Dermis microvascular lymphatic vessel endothelial cell (primary cell): ENCODE measurements at regions not wholly inside any gene's neighbourhood (a gene's known extent, or its start where the extent isn't known, plus 50 kb on each side); places are given as distances from the start of the nearest gene placed in this dataset.
"Not testable (repeated sequence)": the region's sequence is repeated elsewhere in the genome, so short reads cannot be mapped to it uniquely, and the experiment has no call there.

ENCODE experiments used
- DNase-seq, 2 donors: peaks; one replicate each; pipeline versions ENCODE4 v3.0.0 to v3.0.0-alpha.2; 2010; ENCODE audit warnings: low read depth in 2 of 2

- not testable (repeated sequence) for DNase-seq
These were observed 434.3 kb downstream of the BUD13 start for GRCh38 chr11:116338500-116338899.

DNA sequence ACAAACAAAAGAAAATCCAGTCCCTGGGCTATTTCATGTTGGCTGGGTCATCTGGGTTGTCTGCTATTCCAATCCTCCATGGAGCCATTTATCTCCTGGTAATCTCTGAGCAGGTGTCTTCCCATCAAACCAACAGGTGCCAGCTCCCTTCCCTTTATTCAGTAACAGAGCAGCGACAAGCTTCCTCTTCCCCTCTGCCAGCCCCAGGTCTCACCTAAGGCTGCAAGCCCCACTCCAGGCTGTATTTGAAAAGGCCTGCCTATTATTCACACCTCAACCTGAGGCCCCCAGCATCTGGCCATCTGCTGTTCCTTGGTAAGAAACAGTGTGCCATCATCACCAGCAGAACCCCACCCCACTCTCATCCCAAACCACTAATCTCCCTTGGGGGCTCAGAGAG, 436.2 kb downstream of the BUD13 start:
- no peak for DNase-seq

- DNase-seq: no peak
These were observed 436.9 kb downstream of the BUD13 start for GRCh38 chr11:116335891-116336290.

DNA sequence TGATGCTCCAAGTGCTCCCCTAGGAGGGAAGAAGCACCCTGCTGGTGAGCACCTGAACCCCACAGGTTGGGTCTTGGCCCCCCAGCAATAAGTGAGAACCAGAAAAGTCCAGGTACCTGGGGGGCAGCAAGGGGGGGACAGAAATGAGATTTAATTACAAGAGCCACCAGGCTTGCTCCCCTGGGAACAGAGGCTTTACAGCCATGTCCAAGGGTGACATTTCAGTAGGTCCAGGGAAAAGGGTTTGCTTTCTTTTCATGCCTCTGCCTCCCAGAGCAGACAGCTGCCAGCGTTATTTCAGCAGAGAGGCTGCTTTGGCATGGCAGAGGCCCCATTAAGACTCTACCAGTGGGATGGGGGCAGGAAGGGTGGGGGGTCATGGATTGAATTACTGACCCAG, 437.7 kb downstream of the BUD13 start:
- no peak for DNase-seq

- DNase-seq: no peak
These were observed 438.2 kb downstream of the BUD13 start for GRCh38 chr11:116334596-116334995.

- no peak for DNase-seq
These were observed 439.7 kb downstream of the BUD13 start for GRCh38 chr11:116333001-116333535.

- no peak for DNase-seq
These were observed 440.4 kb downstream of the BUD13 start for GRCh38 chr11:116332391-116332790.

DNA sequence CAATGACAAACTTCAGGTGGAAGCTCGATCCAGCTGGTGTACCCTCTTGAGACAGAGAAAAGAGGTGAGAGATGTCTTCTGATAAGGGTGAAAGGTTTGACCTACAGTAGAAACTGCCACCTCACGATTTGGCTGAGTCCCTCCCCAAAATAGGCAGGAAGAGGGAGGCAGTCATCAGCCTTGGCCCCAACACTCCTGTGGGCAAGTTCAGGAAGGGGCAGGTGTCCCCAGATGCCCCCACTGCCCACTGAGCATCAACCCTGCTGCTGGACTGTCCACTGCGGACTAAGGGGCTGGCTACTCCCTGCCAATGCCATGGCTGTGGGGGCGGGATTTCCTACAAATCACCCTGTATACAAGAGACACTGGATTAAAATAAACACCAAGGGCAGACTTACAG, 441.4 kb downstream of the BUD13 start:
- no peak for DNase-seq

GRCh38 chr11:116330439-116331185, 442.2 kb downstream of the BUD13 start:
- no peak for DNase-seq

- no peak for DNase-seq
These were observed 443.3 kb downstream of the BUD13 start for GRCh38 chr11:116329354-116330090.

DNA sequence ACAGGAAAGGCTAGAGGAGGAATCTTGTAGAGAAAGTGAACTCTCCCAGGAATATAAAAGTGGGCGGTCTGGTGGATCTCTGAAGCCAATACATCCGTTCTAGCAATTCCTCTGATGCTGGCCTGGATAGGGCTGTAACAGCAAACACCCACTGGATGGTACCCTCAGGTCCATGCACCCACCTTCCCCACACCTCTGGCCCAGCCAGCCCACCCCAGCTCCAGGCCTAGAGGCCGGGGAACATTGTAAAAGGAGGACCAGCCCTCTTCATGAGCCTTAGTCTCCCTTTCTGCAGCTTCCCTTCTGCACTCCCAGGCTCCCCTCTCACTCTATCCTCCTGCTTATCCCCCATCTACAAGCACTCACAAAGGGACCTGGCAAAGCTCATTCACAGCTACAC, 443.9 kb downstream of the BUD13 start:
- DNase-seq: no peak

GRCh38 chr11:116328391-116328790, 444.4 kb downstream of the BUD13 start:
- DNase-seq: no peak

- no peak for DNase-seq
These were observed 446.6 kb downstream of the BUD13 start for GRCh38 chr11:116326146-116326545.

DNA sequence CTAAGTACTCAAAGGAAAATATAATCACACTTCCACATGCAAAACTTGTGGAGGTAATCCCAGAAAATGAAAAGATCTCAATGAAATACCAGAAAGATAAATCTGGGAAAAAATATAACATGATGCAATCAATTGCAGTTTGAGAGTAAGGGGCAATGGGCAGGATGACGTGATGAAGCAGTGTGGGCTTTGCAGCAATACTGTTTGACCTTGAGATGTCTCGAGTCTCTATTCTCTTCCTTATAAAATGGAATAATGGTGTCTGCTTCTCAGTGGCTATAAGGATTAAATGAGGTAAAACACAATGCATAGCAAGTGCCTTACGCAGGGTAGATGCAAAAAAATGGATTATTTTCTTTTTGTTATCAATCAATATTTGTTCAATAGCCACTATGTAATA, 447.5 kb downstream of the BUD13 start:
- no peak for DNase-seq

- DNase-seq: not testable (repeated sequence)
These were observed 448.7 kb downstream of the BUD13 start for GRCh38 chr11:116324077-116324476.

- DNase-seq: no peak
These were observed 455.6 kb downstream of the BUD13 start for GRCh38 chr11:116317212-116317611.

GRCh38 chr11:116314006-116314405, 458.8 kb downstream of the BUD13 start:
- DNase-seq: no peak

DNA sequence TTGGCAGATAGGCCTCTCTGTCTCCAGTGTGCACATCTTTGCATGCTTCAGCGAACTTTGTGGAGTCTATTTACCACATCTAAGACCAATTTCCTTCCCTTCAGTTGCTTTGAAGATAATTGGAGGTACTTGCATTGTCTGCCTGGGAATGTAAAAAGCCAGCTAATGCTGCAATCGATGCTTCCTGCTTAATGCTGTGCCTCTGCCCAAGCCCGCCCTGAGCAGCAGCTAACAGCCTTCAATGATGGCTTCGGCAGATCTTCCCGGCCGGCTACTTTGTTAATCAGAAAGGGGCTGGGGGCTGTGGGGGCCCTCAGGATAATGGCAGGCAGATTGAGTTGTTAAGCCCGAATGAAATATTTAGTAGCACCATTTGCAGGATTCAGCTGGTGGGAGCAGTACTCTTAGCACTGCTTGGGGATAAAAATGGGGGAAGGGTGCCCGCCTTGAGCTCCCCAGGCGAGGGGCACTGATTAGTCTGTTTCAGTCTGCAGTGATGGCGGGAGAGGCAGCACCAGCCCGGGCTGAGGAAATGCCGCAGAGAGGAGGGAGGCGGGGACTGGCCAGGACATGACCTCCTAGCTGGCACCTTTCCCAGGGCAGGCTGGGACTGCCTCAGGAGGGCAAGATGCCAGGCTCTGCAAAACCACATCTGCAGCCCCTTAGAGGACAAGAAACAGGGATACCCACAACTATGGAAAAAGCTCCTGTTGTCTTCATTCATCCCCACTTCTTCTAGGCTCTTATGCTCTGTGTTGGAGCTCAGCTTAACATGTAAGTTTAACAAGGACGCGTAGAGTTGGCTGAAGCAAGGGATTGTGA, 460.0 kb downstream of the BUD13 start:
- peak; percentile 31 to 75 for DNase-seq

DNA sequence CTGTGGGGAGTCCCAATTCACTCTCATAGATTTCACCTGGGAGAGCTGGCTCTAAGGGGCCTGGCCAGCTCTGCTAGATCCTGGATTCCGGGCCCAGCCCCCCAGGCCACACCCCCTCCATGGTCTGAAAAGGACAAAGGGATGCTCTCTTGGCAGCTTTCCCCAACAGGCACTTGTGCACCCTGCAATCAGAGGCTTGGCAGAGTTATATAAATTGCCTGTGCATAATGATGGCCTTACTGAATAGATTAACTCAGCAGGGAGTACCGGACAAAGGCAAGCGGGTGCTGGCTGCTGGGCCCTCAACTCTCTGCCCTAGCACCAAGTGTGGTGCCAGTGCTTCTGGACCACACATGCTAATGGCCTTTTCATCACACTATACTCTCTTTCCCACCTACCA, 461.6 kb downstream of the BUD13 start:
- DNase-seq: no peak

DNA sequence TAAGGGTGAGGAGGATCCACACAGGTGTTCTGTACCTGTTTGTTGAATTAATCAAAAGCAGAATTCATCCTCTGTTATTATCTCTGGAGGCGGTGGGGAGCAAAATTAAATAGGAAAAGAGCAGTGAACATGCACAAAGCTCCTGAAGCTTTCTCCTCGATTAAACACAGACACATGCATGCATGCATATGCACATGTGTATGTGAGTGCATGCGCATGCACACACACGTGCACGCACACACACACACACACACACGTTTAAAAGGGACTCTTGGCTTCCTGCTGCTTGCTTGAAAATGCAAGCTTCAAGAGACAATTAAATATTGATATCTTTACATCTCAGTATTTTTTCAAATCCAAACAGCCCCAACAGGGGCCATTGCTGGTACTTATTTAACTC, 462.1 kb downstream of the BUD13 start:
- no peak for DNase-seq

DNA sequence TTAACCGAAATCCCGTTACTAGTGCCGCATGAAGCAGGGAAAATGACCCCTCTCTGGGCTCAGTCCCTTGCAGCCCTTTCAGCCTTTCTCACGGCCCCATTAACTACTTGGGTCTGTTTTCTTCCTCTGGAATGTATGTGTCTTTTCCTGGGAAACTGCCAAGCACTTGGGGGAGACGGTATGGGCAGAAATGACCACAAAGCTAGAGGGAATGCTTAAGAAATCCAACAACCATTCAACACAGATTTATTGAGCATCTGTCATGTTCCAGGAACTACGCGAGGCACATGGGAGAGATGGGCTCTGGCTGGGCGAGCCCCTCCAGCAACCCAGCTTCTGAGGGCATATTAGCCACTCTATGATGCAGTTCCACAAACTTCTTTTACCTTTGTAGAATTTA, 462.6 kb downstream of the BUD13 start:
- DNase-seq: no peak

GRCh38 chr11:116309446-116309845, 463.3 kb downstream of the BUD13 start:
- no peak for DNase-seq
